CD14-positive monocyte (primary cell): ENCODE measurements at regions not wholly inside any gene's neighbourhood (a gene's known extent, or its start where the extent isn't known, plus 50 kb on each side); places are given as distances from the start of the nearest gene placed in this dataset.

Experiments
- DNase-seq, 3 donors: peaks; one replicate each; pipeline ENCODE4 v3.0.0-alpha.2; 2011 to 2022
- H2AFZ ChIP-seq: 2 replicates; pipeline ENCODE4 v1.6.0; 2012; ENCODE audit warnings: mild to moderate bottlenecking, low read depth, low read length, inconsistent platforms; ENCODE audit not compliant: insufficient read depth, poor library complexity, severe bottlenecking
- H3K27ac ChIP-seq, 2 donors: 1 replicate in 1 of 2; 2 replicates in 1 of 2; pipeline ENCODE4 v1.5.1; 2012 to 2013; ENCODE audit warnings: low read length in 2 of 2, control low read depth in 1 of 2, inconsistent platforms in 1 of 2, low read depth in 1 of 2, mild to moderate bottlenecking in 1 of 2
- H3K27me3 ChIP-seq, 2 donors: one replicate each; pipeline versions ENCODE4 v1.6.0 to v1.6.1; 2011 to 2013; ENCODE audit warnings: low read length in 2 of 2; ENCODE audit not compliant: control insufficient read depth in 2 of 2, insufficient read depth in 2 of 2
- H3K36me3 ChIP-seq, 2 donors: replicated peaks in 1 of 2; 1 replicate in 1 of 2; 2 replicates in 1 of 2; pipeline versions ENCODE4 v1.5.1 to v1.6.1; 2012 to 2013; ENCODE audit warnings: low read length in 2 of 2, control low read depth in 1 of 2, inconsistent platforms in 1 of 2, mild to moderate bottlenecking in 1 of 2; ENCODE audit not compliant: insufficient read depth in 2 of 2, control insufficient read depth in 1 of 2
- H3K4me1 ChIP-seq, 2 donors: 1 replicate in 1 of 2; 2 replicates in 1 of 2; pipeline versions ENCODE4 v1.5.1 to v1.6.1; 2012 to 2013; ENCODE audit warnings: low read length in 2 of 2, control low read depth in 1 of 2, inconsistent platforms in 1 of 2, mild to moderate bottlenecking in 1 of 2, moderate library complexity in 1 of 2; ENCODE audit not compliant: insufficient read depth in 2 of 2, control insufficient read depth in 1 of 2
- H3K4me2 ChIP-seq: replicated peaks from 2 replicates; pipeline ENCODE3; 2012; ENCODE audit warnings: low read length, moderate library complexity, mild to moderate bottlenecking; ENCODE audit not compliant: poor library complexity, severe bottlenecking; ENCODE audit errors: extremely low read depth
- H3K4me3 ChIP-seq, 3 experiments: fragments of 200-600 bp in 1 of 3; sonication (generic) in 1 of 3; replicated peaks in 1 of 3; 1 replicate in 2 of 3; 2 replicates in 1 of 3; pipeline ENCODE4 v1.5.1; 2011 to 2013; ENCODE audit warnings: low read length in 3 of 3, mild to moderate bottlenecking in 3 of 3, control low read depth in 2 of 3, low read depth in 2 of 3, inconsistent platforms in 1 of 3, moderate library complexity in 1 of 3
- H3K79me2 ChIP-seq: 2 replicates; pipeline ENCODE4 v1.6.0; 2012; ENCODE audit warnings: mild to moderate bottlenecking, control low read depth, inconsistent platforms, low read length, moderate library complexity; ENCODE audit not compliant: insufficient read depth
- H3K9ac ChIP-seq: 2 replicates; pipeline ENCODE4 v1.6.0; 2017; ENCODE audit warnings: low read length, mild to moderate bottlenecking; ENCODE audit not compliant: insufficient read depth, poor library complexity, severe bottlenecking
- H3K9me3 ChIP-seq, 2 donors: replicated peaks in 1 of 2; 1 replicate in 1 of 2; 2 replicates in 1 of 2; pipeline versions ENCODE4 v1.5.1 to v1.6.1; 2012 to 2013; ENCODE audit warnings: low read length in 2 of 2, control low read depth in 1 of 2; ENCODE audit not compliant: control insufficient read depth in 1 of 2, insufficient read depth in 1 of 2
- H4K20me1 ChIP-seq: 2 replicates; pipeline ENCODE4 v1.6.0; 2012; ENCODE audit warnings: mild to moderate bottlenecking, low read length, control low read depth, moderate library complexity; ENCODE audit not compliant: insufficient read depth
- H3K27ac Mint-ChIP-seq, 7 donors: one replicate each; pipeline ENCODE4 v1.8.0; 2020; ENCODE audit warnings: mild to moderate bottlenecking in 7 of 7, mixed read lengths in 7 of 7, moderate library complexity in 6 of 7, inconsistent platforms in 2 of 7
- H3K27me3 Mint-ChIP-seq, 3 donors: one replicate each; pipeline ENCODE4 v1.8.0; 2021 to 2022; ENCODE audit warnings: low read depth in 3 of 3, mild to moderate bottlenecking in 3 of 3, mixed read lengths in 3 of 3, moderate library complexity in 3 of 3, inconsistent platforms in 1 of 3
- H3K36me3 Mint-ChIP-seq, 2 donors: one replicate each; pipeline ENCODE4 v1.8.0; 2020; ENCODE audit warnings: mixed read lengths in 2 of 2, inconsistent platforms in 1 of 2, mild to moderate bottlenecking in 1 of 2
- H3K4me1 Mint-ChIP-seq: one replicate; pipeline ENCODE4 v1.8.0; 2020; ENCODE audit warnings: mild to moderate bottlenecking, mixed read lengths
- H3K4me3 Mint-ChIP-seq, 2 donors: one replicate each; pipeline ENCODE4 v1.8.0; 2020; ENCODE audit warnings: mild to moderate bottlenecking in 2 of 2, mixed read lengths in 2 of 2, moderate library complexity in 1 of 2
- H3K9me3 Mint-ChIP-seq, 7 donors: one replicate each; pipeline ENCODE4 v1.8.0; 2020 to 2022; ENCODE audit warnings: mixed read lengths in 7 of 7, mild to moderate bottlenecking in 6 of 7, moderate library complexity in 6 of 7, inconsistent platforms in 2 of 7
- WGBS: methylation state at CpG from one replicate; pipeline ENCODE4 v1.1.5; 2013; ENCODE audit warnings: missing lambda C conversion rate; ENCODE audit not compliant: insufficient coverage; 5-methylcytosine and 5-hydroxymethylcytosine counted together
- intact Hi-C, 2 donors: fragments of 100-400 bp; cut with micrococcal nuclease; formaldehyde crosslinking; loops; one replicate each; pipeline versions ENCODE4 v1.15.0 to v1.15.1; 2023
- TF ChIP-seq, protein P1 (sequence below): fragments of 200-600 bp; IDR thresholded peaks from one replicate; pipeline ENCODE4 v1.8.0; 2022; ENCODE audit warnings: antibody characterized with exemption, mild to moderate bottlenecking

DNA sequence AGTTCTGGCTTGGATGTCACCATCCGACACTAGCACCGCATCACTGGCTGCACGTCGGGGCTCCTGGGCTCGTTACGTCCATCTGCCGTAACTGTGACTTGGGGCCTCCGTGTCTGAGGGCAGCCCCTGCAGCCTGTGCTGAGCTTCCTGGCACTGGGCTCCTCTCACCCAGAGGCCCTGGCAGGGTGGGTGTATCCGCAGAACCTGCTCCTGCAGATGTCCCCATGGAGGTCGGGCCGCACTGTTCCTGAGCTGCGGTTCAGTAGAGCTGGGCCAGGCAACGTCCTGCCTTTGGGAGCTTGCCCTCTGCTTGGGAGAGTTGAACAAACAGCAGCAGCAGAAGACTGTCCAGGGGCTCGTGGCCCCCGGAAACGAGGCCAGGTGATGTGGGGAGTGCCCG lies 71.4 kb downstream of the RGS12 start:
- TF ChIP-seq, protein P1, sequence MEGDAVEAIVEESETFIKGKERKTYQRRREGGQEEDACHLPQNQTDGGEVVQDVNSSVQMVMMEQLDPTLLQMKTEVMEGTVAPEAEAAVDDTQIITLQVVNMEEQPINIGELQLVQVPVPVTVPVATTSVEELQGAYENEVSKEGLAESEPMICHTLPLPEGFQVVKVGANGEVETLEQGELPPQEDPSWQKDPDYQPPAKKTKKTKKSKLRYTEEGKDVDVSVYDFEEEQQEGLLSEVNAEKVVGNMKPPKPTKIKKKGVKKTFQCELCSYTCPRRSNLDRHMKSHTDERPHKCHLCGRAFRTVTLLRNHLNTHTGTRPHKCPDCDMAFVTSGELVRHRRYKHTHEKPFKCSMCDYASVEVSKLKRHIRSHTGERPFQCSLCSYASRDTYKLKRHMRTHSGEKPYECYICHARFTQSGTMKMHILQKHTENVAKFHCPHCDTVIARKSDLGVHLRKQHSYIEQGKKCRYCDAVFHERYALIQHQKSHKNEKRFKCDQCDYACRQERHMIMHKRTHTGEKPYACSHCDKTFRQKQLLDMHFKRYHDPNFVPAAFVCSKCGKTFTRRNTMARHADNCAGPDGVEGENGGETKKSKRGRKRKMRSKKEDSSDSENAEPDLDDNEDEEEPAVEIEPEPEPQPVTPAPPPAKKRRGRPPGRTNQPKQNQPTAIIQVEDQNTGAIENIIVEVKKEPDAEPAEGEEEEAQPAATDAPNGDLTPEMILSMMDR = no peak
- peaks cover 31% of the 10 kb centered on the region for H3K4me1 Mint-ChIP-seq
- 82% methylated on average over 15 of the region's 17 CpGs for WGBS

DNA sequence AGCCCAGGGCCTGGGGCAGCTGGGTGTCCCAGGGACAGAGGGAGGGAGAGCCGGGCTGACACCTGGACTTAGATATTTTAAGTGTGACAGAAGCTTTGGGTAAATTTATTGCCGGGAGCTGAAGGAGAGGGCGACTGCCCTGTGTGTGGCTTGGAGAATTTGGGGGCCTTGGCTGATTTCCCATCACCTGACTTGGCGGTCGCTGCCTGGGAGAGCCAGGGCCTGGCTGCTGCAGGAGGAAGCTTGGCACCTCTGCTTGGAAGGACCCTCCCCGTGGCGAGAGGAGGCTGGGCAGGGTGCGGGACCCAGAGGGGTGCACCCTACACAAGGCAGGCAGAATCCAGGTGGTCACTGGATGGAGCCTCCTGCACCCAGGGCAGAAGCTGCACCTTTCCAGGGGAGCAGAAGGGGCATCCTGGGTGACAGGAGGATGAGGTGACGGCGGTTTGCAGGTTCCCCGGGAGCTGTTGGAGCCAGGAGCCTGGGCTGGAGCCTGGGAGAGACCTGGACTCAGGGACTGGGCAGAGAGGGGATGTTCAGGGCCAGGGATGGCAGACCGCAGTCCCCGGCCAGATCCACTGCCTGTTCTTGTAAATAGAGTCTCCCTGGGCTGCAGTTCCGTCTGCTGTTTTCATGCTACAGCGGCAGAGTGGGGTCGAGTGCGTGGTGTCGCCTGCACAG lies 72.0 kb downstream of the RGS12 start:
- peak overlapping the region in 1 of 7 donors; percentile 22 for H3K27ac Mint-ChIP-seq
- no peak overlapping the region for H2AFZ ChIP-seq
- TF ChIP-seq, protein P1 = no peak
- H3K9me3 ChIP-seq = no peaks in the 10 kb centered on the region
- no peak overlapping the region for H3K4me3 Mint-ChIP-seq
- peaks cover 14 to 38% (median 16%) of the 10 kb centered on the region in 3 donors for H3K27me3 Mint-ChIP-seq
- H3K27ac ChIP-seq = no peak overlapping the region
- no peaks in the 10 kb centered on the region for H3K79me2 ChIP-seq
- no peak for DNase-seq
- 86% methylated on average over 16 of the region's 18 CpGs for WGBS
- no peaks in the 10 kb centered on the region for H3K9me3 Mint-ChIP-seq
- H4K20me1 ChIP-seq = no peaks in the 10 kb centered on the region
- H3K27me3 ChIP-seq = no peaks in the 10 kb centered on the region
- H3K4me2 ChIP-seq = no peak overlapping the region
- H3K9ac ChIP-seq = no peak overlapping the region
- intact Hi-C loops = loop anchor here (5.0 kb wide), 2 partner anchors 38 to 43 kb away; no protein-coding TSS in a partner anchor
- H3K4me1 Mint-ChIP-seq = peaks cover 32% of the 10 kb centered on the region
- no peaks in the 10 kb centered on the region for H3K36me3 ChIP-seq
- H3K36me3 Mint-ChIP-seq = peaks cover 4 to 10% of the 10 kb centered on the region in 2 donors
- no peak overlapping the region for H3K4me3 ChIP-seq
- peaks cover 26 to 32% of the 10 kb centered on the region in 2 donors for H3K4me1 ChIP-seq

More for the DNA sequence above, 71.4 kb downstream of the RGS12 start:
- Histone ChIP-seq H3K4me3 (no peak overlapping the region), H3K4me1 (peaks cover 25 to 32% of the 10 kb centered on the region in 2 donors), H4K20me1 (no peaks in the 10 kb centered on the region), H3K27me3 (no peaks in the 10 kb centered on the region), H3K4me2 (no peak overlapping the region), H3K9me3 (no peaks in the 10 kb centered on the region), H3K36me3 (no peaks in the 10 kb centered on the region), H3K79me2 (no peaks in the 10 kb centered on the region), H2AFZ (no peak overlapping the region), H3K9ac (no peak overlapping the region), H3K27ac (no peak overlapping the region)
- peak overlapping the region in 1 of 2 donors; percentile 30 for H3K4me3 Mint-ChIP-seq
- H3K27me3 Mint-ChIP-seq = peaks cover 9 to 33% (median 13%) of the 10 kb centered on the region in 3 donors
- intact Hi-C loops = no loop called here
- no peak for DNase-seq
- H3K36me3 Mint-ChIP-seq = peaks cover 4 to 10% of the 10 kb centered on the region in 2 donors
- peak overlapping the region in 3 of 7 donors; percentile 26 to 33 (median 26) for H3K27ac Mint-ChIP-seq
- no peaks in the 10 kb centered on the region for H3K9me3 Mint-ChIP-seq
